Left forelimb (tissue), 1 donor: ENCODE measurements at regions not wholly inside any gene's neighbourhood (a gene's known extent, or its start where the extent isn't known, plus 50 kb on each side); places are given as distances from the start of the nearest gene placed in this dataset.
"Not testable (repeated sequence)": the region's sequence is repeated elsewhere in the genome, so short reads cannot be mapped to it uniquely, and the experiment has no call there.

Source experiments
- DNase-seq: peaks from one replicate; pipeline ENCODE4 v3.0.0-alpha.2; 2018; ENCODE audit warnings: low spot score

DNA sequence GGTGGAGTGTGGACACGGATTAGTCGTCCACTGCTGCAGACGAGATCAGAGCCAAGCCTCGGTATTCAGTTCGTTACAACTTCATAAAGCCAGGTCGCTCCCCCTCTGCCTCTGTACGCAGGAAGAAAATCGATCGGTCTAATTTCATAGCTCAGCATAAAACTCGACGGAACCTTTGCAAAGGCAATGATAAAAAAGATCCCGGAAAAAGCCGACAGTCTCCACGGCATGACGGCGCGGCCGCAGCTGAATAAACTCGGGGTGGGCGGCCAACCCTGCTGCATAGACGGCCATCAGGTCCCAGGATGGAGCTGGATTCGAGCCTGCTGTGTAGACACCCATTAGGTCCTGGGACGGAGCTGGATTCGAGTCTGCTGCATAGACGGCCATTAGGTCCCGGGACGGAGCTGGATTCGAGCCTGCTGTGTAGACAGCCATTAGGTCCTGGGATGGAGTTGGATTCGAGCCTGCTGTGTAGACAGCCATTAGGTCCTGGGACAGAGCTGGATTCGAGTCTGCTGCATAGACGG is 113.8 kb upstream of the PPP2R3B start:
- no peak for DNase-seq

DNA sequence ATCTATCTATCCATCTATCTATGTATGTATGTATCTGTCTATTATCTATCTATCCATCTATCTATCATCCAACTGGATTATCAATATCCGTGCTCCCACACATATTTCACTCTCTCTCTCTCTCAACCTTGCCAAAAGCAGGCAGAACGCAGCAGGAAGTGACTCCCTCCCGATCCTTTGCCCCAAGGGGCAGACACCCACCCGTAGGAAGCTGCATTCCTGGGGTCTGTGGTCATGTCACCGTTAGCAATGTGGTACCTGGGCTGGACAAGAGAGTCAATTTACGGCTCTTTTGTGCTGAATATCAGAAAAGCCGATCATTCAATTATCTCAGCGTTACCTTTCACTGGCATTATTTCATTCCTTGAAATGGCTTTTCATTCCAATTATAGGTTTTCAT is 119.6 kb upstream of the PPP2R3B start:
- DNase-seq: no peak

DNA sequence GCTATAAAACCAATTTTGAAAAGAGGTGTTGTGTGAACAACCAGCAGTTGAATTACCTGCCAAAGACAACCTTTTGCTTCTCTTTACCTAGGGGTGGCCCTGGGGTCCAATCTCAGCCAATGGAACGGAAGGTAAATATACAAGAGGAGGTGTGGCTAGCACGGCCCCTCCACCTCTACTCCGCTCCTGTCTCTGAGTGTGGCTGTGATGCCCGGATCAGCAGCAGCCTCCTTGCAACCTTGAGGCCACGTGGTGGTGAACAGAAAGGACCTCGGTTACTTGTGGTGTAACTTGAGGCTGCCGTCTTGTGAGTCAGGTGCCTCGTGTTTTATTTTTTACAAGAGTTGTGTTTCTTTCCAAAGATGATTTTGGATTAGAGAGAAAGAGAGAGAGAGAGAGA is 121.5 kb upstream of the PPP2R3B start:
- DNase-seq: no peak

DNA sequence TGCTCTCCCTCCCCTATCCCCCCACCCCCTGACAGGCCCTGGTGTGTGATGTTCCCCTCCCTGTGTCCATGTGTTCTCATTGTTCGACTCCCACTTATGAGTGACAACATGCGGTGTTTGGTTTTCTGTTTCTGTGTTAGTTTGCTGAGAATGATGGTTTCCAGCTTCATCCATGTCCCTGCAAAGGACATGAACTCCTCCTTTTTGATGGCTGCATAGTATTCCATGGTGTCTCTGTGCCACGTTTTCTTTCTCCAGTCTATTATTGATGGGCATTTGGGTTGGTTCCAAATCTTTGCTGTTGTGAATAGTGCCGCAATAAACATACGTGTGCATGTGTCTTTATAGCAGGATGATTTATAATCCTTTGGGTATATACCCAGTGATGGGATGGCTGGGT is 121.8 kb upstream of the SHOX start:
- DNase-seq: not testable (repeated sequence)

DNA sequence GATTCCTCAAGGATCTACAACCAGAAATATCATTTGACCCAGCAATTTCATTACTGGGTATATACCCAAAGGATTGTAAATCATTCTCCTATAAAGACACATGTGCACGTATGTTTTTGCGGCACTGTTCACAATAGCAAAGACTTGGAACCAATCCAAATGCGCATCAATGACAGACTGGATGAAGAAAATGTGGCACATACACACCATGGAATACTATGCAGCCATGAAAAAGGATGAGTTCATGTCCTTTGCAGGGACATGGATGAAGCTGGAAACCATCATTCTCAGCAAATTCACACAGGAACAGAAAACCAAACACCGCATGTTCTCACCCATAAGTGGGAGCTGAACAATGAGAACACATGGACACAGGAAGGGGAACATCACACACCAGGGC is 119.5 kb upstream of the SHOX start:
- DNase-seq: not testable (repeated sequence)

DNA sequence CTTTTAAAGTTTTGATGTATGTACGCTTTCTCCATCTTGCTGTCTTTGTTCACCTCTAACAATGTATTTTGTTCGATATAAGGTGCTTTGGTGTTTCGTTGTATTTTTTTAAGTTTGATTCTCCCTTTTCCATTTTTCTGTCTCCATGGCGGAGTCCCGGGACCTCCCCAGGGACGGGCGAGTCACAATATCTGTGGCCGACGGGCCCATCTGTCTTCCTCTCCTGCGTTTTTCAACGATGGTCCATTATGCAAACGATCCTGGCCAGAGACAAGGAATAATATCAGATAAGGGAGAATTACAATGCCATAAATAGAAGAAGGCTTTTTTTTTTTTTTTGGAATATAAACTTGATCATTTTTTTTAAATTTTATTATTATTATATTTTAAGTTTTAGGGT is 112.3 kb upstream of the SHOX start:
- DNase-seq: no peak

DNA sequence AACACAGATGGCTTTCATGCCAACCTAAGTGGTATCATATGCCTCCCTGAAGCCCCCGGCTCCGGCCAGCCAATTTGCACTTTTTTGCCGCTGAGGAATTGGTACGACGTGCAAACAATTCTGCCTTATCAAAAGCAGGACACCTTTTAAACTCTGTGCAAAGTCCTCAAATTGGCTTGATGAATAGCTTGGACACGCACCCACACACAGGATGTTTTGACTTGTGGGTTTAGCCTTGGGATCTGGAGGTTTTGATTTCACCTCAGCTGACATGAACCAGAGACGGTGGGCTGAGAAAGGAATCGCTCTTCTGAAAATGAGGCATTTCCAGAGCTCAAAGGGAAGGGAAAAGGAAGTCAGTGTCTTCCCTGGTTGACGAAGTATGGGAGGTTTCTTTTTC is 110.8 kb upstream of the SHOX start:
- no peak for DNase-seq

DNA sequence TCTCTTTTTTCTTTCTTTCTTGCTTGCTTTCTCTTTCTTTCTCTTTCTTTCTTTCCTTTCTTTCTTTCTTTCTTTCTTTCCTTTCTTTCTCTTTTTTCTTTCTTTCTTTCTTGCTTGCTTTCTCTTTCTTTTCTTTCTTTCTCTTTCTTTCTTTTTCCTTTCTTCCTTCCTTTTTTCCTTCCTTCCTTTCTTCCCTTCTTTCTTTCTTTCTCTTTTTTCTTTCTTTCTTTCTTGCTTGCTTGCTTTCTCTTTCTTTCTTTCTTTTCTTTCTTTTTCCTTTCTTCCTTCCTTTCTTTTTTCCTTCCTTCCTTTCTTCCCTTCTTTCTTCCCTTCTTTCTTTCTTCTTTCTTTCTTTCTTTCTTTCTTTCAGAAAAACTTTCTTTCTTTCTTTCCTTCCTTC is 108.1 kb upstream of the SHOX start:
- DNase-seq: no peak

DNA sequence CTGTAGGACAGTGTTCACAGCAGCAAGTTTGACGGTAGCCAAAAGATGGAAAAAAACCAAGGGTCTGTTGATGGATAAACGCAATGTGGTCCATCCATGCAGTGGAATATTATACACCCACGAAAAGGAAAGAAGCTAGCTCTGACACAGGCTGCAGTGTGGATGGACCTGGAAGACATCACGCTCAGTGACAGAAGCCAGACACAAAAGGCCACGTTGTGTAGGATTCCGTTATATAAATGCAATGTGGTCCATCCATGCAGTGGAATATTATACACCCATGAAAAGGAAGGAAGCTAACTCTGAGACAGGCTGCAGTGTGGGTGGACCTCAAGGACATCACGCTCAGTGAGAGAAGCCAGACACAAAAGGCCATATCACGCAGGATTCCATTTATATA is 105.5 kb upstream of the SHOX start:
- no peak for DNase-seq

DNA sequence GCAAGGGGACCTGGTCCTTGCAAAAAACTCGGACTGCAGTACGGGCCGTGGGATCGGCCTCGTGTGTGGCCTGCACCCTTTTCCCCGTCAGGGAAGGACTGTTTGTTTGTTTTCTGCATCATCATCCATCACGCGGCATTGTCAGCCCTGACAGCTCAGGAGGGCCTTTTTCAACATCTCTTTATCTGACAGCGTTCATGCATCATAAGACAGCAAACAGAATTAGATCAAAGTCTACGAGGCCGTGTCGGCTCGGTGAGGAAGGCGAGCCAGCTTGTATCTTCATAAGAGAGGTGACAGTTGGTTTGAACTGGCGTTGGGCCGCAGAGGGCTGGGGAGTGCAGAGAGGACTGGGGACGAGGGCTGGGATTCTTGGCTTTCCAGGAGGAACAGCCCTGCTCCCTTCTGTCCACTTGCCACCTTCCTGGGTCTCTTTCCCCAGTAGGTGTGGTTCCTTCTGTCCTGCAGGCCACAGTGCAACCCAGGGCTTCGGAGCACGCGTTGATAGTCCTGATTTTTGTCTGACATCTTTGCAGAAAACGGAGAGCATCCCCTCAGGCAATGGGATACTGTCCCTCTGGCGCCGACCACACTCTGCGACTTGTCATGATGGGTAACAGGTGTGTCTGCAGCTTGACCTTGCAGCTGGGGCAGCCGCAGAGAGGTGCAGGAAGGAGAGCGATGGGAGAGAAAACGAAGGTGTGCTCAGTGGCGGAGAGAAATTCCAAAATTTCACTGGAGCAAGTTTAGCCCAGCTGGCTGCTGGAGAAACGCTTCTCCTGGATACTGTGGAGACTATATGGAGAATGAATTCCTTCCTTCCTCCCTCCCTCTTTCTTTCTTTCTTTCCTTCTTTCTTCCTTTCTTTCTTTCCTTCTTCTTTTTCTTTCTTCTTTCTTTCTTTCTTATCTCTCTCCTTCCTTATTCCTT is 104.0 kb upstream of the SHOX start:
- no peak for DNase-seq

DNA sequence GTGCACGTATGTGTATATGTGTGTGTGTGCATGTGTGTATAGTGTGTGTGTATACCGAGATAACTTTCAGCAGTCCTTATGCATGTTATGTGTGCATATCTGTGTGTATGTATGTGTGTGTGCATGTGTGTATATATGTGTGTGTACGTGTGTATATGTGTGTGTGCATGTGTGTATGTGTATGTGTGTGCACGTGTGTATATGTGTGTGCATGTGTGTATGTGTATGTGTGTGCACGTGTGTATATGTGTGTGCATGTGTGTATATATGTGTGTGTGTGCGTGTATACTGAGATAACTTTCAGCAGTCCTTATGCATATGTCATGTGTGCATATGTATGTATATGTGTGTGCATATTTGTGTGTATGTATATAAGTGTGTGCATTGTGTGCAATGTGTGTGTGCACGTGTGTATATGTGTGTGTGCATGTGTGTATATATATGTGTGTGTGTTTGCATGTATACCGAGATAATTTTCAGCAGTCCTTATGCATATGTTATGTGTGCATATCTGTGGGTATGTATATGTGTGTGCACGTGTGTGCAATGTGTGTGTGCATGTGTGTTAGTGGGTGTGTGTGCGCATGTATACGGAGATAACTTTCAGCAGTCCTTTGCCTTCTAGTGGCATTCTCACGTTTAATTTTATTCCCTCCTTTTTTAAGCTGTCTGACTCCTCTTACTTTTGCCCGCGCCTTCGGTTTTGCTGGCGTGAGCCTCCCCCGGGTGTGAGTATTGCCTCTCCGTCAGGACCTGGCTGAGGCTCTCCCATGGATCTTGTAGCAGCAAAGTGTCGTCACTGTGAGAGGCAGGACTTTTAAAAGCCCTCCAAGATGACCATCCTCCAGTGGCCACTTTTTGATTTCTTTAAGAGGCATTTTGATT is 99.6 kb upstream of the SHOX start:
- DNase-seq: no peak

DNA sequence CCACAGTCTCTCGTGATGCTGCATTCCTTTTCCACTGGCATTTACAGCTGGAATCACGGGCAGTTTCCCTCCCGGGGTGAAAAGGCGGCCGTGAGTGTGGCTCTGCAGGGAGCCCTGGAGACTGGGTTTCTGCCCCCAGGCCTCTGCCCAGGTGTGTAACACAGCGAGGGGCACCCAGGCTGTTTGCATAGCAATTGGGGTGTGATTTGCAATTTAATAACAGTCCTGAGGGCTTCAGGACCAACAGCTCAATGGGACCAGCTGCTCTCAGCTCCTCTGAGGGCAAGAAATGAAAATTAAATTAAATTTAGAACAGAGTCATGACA is 99.0 kb upstream of the SHOX start:
- DNase-seq: no peak

DNA sequence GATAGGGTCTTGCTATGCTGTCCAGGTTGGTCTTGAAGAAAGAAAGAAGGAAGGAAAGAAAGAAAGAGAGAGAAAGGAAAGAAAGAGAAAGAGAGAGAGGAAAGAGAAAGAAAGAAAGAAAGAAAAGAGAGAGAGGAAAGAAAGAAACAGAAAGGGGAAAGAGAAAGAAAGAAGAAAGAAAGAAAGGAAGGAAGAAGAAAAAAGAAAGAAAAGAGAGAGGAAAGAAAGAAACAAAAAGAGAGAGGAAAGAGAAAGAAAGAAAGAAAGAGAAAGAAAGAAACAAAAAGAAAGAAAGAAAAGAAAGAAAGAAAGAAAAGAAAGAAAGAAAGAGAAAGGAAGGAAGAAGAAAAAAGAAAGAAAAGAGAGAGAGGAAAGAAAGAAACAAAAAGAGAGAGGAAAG is 95.8 kb upstream of the SHOX start:
- DNase-seq: no peak

DNA sequence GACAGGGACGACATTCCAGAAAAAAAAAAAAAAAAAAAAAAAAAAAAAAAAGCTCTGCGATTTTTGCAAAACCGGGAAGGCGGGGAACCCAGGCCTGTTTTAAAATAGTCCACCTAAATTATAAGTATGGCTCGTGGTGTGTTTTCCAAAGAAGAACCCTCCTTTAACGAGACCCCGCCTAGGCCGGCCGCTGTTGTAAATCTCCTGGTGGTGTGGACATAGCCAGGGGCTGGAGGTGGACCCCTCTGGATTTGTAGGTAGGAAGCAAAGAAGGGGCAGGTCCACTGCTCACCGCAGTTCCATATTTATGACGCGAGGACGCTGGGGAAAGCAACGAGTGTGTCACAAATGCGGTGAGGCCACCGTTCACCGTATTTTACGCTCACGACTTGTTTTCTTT is 94.0 kb upstream of the SHOX start:
- DNase-seq: no peak

DNA sequence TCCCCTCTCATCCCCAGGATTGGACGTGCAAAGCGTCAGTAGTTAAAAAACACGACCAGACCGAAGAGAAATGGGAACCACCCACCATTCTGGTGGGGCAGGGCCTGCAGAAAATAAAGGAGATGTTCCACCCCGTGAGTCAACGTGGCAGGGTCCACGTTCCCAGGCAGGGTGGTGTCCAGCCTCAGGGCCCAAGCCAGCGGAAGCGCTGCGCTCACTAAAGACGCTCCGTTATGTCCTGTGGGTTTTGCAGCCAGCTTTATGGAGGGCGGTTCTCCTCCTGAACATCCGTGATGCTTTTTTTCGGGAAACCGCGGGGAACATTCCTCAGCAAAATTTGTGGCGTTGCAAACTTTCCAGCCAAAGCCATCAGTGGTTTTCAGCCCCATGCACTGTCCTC is 93.4 kb upstream of the SHOX start:
- DNase-seq: no peak

DNA sequence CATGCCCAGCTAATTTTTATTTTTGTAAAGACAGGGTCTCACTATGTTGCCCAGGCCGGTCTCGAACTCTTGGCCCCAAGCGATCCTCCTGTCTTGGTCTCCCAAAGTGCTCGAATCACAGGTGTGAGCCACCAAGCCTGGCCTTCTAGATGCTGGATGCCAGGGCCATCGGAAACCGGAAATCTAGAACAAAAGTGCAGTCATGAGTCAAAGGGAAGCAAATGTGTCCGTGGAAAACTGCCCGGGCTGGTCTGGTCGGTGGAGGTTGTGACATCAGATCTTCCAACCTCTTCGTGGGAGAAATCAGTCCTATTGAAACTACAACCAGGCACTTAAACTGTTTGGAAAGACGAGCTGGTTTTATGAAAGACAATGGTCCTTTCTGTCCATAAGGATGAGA is 92.3 kb upstream of the SHOX start:
- no peak for DNase-seq

DNA sequence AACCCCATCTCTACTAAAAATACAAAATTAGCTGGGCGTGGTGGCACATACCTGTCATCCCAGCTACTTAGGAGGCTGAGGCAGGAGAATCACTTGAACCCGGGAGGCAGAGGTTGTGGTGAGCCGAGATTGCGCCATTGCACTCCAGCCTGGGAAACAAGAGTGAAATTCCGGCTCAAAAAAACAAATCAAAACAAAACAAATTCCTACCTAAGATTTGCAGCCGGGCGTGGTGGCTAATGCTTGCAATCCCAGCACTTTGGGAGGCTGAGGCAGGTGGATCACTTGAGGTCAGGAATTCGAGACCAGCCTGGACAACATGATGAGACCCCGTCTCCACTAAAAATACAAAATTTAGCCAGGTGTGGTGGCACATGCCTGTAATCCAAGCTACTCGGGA is 89.6 kb upstream of the SHOX start:
- DNase-seq: not testable (repeated sequence)

DNA sequence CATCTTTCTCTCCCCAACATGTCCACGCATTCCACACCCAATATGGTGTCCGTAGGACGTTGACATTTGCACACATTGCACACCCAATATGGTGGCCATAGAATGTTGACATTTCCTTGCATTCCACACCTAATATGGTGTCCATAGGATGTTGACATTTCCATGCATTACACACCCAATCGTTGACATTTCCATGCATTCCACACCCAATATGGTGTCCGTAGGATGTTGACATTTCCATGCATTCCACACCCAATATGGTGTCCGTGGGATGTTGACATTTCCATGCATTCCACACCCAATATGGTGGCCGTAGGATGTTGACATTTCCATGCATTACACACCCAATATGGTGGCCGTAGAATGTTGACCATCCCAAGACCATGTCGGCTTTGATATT is 88.4 kb upstream of the SHOX start:
- DNase-seq: no peak

DNA sequence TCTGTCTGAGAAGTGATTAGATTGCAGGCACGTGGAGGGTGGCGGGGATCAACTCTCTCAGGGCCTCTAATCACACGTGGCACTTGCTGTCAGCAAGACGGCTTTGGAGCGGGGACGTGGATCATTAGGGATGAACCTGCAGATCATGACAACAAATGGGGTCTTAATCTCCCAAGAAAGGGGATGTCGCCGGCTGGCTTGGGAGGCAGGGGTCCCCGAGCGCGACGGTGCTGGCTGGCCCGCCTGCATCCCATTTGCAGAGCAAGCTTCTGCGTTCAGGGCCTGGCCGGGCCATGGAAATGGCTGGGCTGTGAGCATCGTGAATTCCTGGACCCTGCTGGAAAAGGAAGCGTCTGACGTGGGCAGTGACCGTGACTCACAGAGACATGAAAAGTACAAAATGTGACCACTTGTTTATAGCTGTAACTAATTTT is 85.1 kb upstream of the SHOX start:
- DNase-seq: no peak

DNA sequence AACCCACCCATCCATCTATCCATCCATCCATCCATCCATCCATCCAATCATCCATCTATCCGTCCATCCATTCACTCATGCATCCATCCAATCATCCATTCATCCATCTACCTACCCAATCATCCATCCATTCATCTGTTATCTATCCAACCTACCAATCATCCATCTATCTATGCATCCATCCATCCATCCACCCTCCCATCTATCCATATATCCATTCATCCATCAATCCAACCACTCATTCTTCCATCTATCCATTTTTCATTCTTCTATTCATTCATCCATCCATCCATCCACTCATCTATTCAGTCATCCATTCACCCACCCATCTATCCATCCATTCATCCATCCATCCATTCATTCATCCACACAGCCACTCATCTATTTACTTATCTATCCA is 80.1 kb upstream of the SHOX start:
- no peak for DNase-seq

DNA sequence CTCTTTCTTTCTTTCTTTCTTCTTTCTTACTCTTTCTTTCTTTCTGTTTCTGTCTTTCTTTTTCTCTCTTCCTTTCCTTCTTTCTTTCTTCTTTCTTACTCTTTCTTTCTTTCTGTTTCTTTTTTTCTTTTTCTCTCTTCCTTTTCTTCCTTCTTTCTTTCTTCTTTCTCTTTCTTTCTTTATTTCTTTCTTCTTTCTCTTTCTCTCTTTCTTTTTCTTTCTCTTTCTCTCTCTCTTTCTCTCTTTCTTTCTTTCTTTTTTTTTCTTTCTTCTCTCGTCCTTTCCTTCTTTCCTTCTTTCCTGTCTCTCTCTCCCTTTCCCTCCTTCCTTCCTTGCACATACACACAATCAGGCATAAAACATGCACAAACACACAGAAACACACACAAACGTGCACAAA is 79.3 kb upstream of the SHOX start:
- DNase-seq: no peak

DNA sequence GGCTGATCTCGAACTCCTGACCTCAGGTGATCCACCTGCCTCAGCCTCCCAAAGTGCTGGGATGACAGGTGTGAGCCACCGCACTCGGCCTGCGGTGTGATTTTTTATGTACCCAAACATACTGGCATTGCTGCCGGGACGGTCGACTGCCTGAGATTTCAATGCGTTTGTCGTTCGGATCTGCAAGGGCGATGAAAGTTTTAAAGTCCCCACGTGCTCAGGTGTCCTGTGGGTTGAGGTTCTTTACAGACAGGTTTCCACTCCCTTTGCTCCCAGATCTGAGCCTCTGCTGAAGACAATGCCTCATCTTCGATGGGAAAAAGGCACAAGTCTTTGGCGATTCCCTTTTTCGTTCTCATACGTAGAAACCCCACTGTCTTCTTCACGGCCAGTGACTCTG is 78.1 kb upstream of the SHOX start:
- DNase-seq: no peak

DNA sequence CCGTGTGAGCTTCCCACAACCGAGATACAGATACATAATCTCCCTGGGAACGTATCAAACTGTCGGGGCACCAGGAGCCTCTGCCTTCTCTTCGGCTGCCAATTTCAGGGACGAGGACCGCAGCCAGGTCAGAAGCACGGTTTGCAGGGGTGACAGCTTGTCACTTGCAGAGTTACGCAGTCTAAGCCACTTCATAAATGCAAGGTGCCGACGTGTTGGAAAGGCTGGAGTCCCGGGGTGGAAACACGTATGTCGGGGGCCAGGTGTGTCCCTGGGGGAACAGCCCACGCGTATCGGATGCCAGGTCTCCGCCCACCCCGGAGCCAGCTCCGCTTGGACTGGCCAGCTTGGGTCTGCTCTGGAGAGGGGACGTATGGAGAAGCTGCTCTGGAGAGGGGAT is 76.3 kb upstream of the SHOX start:
- DNase-seq: no peak
